ENCODE measurements at regions not wholly inside any gene's neighbourhood (a gene's known extent, or its start where the extent isn't known, plus 50 kb on each side); places are given as distances from the start of the nearest gene placed in this dataset.

- TF ChIP-seq EZH2phosphoT487 (IDR thresholded peaks at IDR 0.05; ENCODE audit: borderline replicate concordance) (no peak), POLR2AphosphoS5 (IDR thresholded peaks at IDR 0.05; ENCODE audit: low read depth, low read length) (no peak), CTCF (IDR thresholded peaks at IDR 0.05 in 2 of 3, conservative IDR thresholded peaks at IDR 0.05 in 1 of 3; ENCODE audit: borderline replicate concordance in 1 of 3, insufficient read depth in 1 of 3, low read depth in 2 of 3, low read length in 2 of 3) (no peak)
Measured at GRCh38 chr12:59179231-59179630, 258.9 kb upstream of the LRIG3 start.
